K562 (cell line): ENCODE measurements at regions not wholly inside any gene's neighbourhood (a gene's known extent, or its start where the extent isn't known, plus 50 kb on each side); places are given as distances from the start of the nearest gene placed in this dataset.

Experiments used
- NUFIP1 ChIP-seq: fragments of 450-650 bp; IDR thresholded peaks from 2 replicates; pipeline ENCODE4 v1.6.1; 2018; ENCODE audit not compliant: partially characterized antibody
- PHF21A ChIP-seq: fragments of 450-650 bp; IDR thresholded peaks from 2 replicates; pipeline ENCODE4 v1.6.1; 2017; ENCODE audit warnings: low read depth, borderline replicate concordance
- ZSCAN29 ChIP-seq: fragments of 450-650 bp; IDR thresholded peaks from 2 replicates; pipeline ENCODE4 v1.6.1; 2017
- TF ChIP-seq, protein P1 (sequence below): fragments of 450-650 bp; IDR thresholded peaks from 2 replicates; pipeline ENCODE4 v1.6.1; 2017; ENCODE audit warnings: antibody characterized with exemption, mild to moderate bottlenecking
- TF ChIP-seq, protein P2 (sequence below): fragments of 250-450 bp; sonication (Bioruptor Pico); IDR thresholded peaks from 2 replicates; pipeline ENCODE4 v1.5.0; 2021
- TF ChIP-seq, protein P3 (sequence below): sonication (generic); formaldehyde crosslinking; IDR thresholded peaks from 2 replicates; pipeline ENCODE4 v1.8.1; 2023; ENCODE audit warnings: mild to moderate bottlenecking, missing genetic modification reagents
- TF ChIP-seq, protein P4 (sequence below): IDR thresholded peaks from 2 replicates; pipeline ENCODE4 v1.6.1; 2012; ENCODE audit warnings: low read depth, low read length, improper control_type of control experiment, borderline replicate concordance

DNA sequence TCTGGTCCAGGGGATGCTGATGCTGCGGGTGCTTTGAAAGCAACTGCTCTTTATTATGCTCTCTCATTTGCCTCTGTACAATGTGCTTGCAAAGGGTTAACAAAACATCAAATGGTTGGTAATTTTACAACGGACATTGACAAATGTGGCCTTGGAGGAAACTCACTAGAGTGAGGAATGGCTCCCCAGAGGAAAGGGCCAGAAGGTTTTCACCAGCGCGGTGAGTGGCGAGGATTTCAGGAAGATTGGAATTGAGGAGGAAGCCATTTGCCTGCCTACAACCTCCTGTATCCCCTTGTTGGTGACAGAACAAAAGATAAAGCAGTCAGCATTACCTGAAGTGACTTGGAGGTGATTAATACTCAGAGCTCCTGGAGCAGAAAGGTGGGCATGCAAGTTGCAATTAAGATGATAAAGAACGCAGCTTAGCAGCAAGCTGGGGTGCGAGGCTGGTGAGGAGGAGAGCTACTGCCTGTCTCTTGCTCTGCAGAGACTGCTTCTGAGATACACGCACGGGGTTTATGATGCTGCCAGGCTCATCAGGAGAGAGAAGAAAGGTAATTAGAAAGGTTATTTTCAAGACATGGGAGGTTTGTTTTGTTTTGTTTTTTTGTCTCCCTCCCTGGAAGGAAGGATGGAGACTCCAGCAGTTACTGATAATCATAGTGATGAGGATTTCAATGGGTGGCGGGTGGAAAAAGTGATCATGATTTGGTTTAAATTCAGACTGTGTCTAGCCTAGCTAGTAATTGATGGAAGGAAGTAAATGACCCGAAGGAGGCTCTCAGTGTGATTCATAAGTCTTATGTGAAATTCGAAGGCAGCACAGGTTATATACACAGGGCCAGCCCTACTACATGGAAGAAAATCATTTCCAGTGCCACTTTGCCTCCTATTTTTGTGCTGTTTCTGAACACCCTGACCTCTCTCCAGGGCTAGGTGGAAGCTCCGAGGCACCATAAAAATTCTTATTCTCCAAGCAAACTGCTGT lies 141.6 kb upstream of the DTNBP1 start (continued):
- TF ChIP-seq, protein P1, sequence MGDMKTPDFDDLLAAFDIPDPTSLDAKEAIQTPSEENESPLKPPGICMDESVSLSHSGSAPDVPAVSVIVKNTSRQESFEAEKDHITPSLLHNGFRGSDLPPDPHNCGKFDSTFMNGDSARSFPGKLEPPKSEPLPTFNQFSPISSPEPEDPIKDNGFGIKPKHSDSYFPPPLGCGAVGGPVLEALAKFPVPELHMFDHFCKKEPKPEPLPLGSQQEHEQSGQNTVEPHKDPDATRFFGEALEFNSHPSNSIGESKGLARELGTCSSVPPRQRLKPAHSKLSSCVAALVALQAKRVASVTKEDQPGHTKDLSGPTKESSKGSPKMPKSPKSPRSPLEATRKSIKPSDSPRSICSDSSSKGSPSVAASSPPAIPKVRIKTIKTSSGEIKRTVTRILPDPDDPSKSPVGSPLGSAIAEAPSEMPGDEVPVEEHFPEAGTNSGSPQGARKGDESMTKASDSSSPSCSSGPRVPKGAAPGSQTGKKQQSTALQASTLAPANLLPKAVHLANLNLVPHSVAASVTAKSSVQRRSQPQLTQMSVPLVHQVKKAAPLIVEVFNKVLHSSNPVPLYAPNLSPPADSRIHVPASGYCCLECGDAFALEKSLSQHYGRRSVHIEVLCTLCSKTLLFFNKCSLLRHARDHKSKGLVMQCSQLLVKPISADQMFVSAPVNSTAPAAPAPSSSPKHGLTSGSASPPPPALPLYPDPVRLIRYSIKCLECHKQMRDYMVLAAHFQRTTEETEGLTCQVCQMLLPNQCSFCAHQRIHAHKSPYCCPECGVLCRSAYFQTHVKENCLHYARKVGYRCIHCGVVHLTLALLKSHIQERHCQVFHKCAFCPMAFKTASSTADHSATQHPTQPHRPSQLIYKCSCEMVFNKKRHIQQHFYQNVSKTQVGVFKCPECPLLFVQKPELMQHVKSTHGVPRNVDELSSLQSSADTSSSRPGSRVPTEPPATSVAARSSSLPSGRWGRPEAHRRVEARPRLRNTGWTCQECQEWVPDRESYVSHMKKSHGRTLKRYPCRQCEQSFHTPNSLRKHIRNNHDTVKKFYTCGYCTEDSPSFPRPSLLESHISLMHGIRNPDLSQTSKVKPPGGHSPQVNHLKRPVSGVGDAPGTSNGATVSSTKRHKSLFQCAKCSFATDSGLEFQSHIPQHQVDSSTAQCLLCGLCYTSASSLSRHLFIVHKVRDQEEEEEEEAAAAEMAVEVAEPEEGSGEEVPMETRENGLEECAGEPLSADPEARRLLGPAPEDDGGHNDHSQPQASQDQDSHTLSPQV = no peak
- TF ChIP-seq, protein P2, sequence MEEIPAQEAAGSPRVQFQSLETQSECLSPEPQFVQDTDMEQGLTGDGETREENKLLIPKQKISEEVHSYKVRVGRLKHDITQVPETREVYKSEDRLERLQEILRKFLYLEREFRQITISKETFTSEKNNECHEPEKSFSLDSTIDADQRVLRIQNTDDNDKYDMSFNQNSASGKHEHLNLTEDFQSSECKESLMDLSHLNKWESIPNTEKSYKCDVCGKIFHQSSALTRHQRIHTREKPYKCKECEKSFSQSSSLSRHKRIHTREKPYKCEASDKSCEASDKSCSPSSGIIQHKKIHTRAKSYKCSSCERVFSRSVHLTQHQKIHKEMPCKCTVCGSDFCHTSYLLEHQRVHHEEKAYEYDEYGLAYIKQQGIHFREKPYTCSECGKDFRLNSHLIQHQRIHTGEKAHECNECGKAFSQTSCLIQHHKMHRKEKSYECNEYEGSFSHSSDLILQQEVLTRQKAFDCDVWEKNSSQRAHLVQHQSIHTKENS (CRISPR knock-in tag) = no peak
- TF ChIP-seq, protein P3, sequence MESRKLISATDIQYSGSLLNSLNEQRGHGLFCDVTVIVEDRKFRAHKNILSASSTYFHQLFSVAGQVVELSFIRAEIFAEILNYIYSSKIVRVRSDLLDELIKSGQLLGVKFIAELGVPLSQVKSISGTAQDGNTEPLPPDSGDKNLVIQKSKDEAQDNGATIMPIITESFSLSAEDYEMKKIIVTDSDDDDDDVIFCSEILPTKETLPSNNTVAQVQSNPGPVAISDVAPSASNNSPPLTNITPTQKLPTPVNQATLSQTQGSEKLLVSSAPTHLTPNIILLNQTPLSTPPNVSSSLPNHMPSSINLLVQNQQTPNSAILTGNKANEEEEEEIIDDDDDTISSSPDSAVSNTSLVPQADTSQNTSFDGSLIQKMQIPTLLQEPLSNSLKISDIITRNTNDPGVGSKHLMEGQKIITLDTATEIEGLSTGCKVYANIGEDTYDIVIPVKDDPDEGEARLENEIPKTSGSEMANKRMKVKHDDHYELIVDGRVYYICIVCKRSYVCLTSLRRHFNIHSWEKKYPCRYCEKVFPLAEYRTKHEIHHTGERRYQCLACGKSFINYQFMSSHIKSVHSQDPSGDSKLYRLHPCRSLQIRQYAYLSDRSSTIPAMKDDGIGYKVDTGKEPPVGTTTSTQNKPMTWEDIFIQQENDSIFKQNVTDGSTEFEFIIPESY = no peak
- TF ChIP-seq, protein P4, sequence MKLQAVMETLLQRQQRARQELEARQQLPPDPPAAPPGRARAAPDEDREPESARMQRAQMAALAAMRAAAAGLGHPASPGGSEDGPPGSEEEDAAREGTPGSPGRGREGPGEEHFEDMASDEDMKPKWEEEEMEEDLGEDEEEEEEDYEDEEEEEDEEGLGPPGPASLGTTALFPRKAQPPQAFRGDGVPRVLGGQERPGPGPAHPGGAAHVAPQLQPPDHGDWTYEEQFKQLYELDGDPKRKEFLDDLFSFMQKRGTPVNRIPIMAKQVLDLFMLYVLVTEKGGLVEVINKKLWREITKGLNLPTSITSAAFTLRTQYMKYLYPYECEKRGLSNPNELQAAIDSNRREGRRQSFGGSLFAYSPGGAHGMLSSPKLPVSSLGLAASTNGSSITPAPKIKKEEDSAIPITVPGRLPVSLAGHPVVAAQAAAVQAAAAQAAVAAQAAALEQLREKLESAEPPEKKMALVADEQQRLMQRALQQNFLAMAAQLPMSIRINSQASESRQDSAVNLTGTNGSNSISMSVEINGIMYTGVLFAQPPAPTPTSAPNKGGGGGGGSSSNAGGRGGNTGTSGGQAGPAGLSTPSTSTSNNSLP = no peak
- TF ChIP-seq NUFIP1 (no peak), PHF21A (no peak), ZSCAN29 (no peak)
- TF ChIP-seq, all 486 proteins: peak for 0
